ENCODE measurements at regions not wholly inside any gene's neighbourhood (a gene's known extent, or its start where the extent isn't known, plus 50 kb on each side); places are given as distances from the start of the nearest gene placed in this dataset.

- H3K27me3 ChIP-seq (replicated peaks; ENCODE audit: insufficient read depth, low read length): no peaks in the 10 kb centered on the region
- no peaks in the 10 kb centered on the region for H3F3A ChIP-seq (ENCODE audit: insufficient read depth, low read length)
- no peak overlapping the region for H3K27ac ChIP-seq (ENCODE audit: low read length)
- DNase-seq: no peak
- H2AFZ ChIP-seq (ENCODE audit: low read length): no peak overlapping the region
- no peaks in the 10 kb centered on the region for H3K36me3 ChIP-seq (replicated peaks; ENCODE audit: insufficient read depth, low read length)
- H3K9me3 ChIP-seq (replicated peaks; ENCODE audit: insufficient read depth, low read length): no peaks in the 10 kb centered on the region
- H3K4me3 ChIP-seq (ENCODE audit: low read length): no peak overlapping the region
- H4K20me1 ChIP-seq (ENCODE audit: insufficient read depth, low read length): no peaks in the 10 kb centered on the region
- H3K4me1 ChIP-seq (ENCODE audit: low read length): no peaks in the 10 kb centered on the region
- H3K4me2 ChIP-seq (ENCODE audit: low read depth, low read length): no peak overlapping the region
- no peaks in the 10 kb centered on the region for H3K79me2 ChIP-seq (ENCODE audit: low read length)
- no peaks in the 10 kb centered on the region for H3K9me2 ChIP-seq (replicated peaks; ENCODE audit: insufficient read depth, low read length)
- TF ChIP-seq EZH2 (optimal IDR thresholded peaks at IDR 0.05; ENCODE audit: low read depth, low read length) (no peak), EZH2phosphoT487 (IDR thresholded peaks at IDR 0.05; ENCODE audit: low read length) (no peak), CTCF (IDR thresholded peaks at IDR 0.05; ENCODE audit: low read length) (no peak)
- no peak overlapping the region for H3K9ac ChIP-seq (ENCODE audit: low read length)
These were observed 108.5 kb upstream of the TDRD3 start for GRCh38 chr13:60288569-60288968.

- no peak overlapping the region for H3K4me2 ChIP-seq (ENCODE audit: low read depth, low read length)
These were observed 93.9 kb upstream of the TDRD3 start for GRCh38 chr13:60303166-60303565.

GRCh38 chr13:60311527-60311926, 85.5 kb upstream of the TDRD3 start:
- H3K27me3 ChIP-seq (replicated peaks; ENCODE audit: insufficient read depth, low read length): no peaks in the 10 kb centered on the region
- no peaks in the 10 kb centered on the region for H4K20me1 ChIP-seq (ENCODE audit: insufficient read depth, low read length)
- no peaks in the 10 kb centered on the region for H3K36me3 ChIP-seq (replicated peaks; ENCODE audit: insufficient read depth, low read length)
- no peaks in the 10 kb centered on the region for H3K79me2 ChIP-seq (ENCODE audit: low read length)
- no peak overlapping the region for H3K9ac ChIP-seq (ENCODE audit: low read length)
- no peak overlapping the region for H3K4me3 ChIP-seq (ENCODE audit: low read length)
- H2AFZ ChIP-seq (ENCODE audit: low read length): no peak overlapping the region
- H3K9me2 ChIP-seq (replicated peaks; ENCODE audit: insufficient read depth, low read length): no peaks in the 10 kb centered on the region
- DNase-seq: no peak
- no peak overlapping the region for H3K27ac ChIP-seq (ENCODE audit: low read length)
- H3F3A ChIP-seq (ENCODE audit: insufficient read depth, low read length): no peaks in the 10 kb centered on the region
- no peak for TF ChIP-seq CTCF (IDR thresholded peaks at IDR 0.05; ENCODE audit: low read length)
- TF ChIP-seq EZH2 (optimal IDR thresholded peaks at IDR 0.05; ENCODE audit: low read depth, low read length): no peak
- TF ChIP-seq EZH2phosphoT487 (IDR thresholded peaks at IDR 0.05; ENCODE audit: low read length): no peak
- no peak overlapping the region for H3K4me2 ChIP-seq (ENCODE audit: low read depth, low read length)
- no peaks in the 10 kb centered on the region for H3K9me3 ChIP-seq (replicated peaks; ENCODE audit: insufficient read depth, low read length)
- no peaks in the 10 kb centered on the region for H3K4me1 ChIP-seq (ENCODE audit: low read length)

More at GRCh38 chr13:60303166-60303565, 93.9 kb upstream of the TDRD3 start:
- H3K9me2 ChIP-seq (replicated peaks; ENCODE audit: insufficient read depth, low read length): no peaks in the 10 kb centered on the region
- H3K9ac ChIP-seq (ENCODE audit: low read length): no peak overlapping the region
- H3K27ac ChIP-seq (ENCODE audit: low read length): no peak overlapping the region
- TF ChIP-seq CTCF (IDR thresholded peaks at IDR 0.05; ENCODE audit: low read length): no peak
- TF ChIP-seq EZH2 (optimal IDR thresholded peaks at IDR 0.05; ENCODE audit: low read depth, low read length): no peak
- no peak for TF ChIP-seq EZH2phosphoT487 (IDR thresholded peaks at IDR 0.05; ENCODE audit: low read length)
- H3K9me3 ChIP-seq (replicated peaks; ENCODE audit: insufficient read depth, low read length): no peaks in the 10 kb centered on the region
- H2AFZ ChIP-seq (ENCODE audit: low read length): no peak overlapping the region
- H3K36me3 ChIP-seq (replicated peaks; ENCODE audit: insufficient read depth, low read length): no peaks in the 10 kb centered on the region
- H3K4me3 ChIP-seq (ENCODE audit: low read length): no peak overlapping the region
- no peak for DNase-seq
- H4K20me1 ChIP-seq (ENCODE audit: insufficient read depth, low read length): no peaks in the 10 kb centered on the region
- no peaks in the 10 kb centered on the region for H3K27me3 ChIP-seq (replicated peaks; ENCODE audit: insufficient read depth, low read length)
- no peaks in the 10 kb centered on the region for H3K79me2 ChIP-seq (ENCODE audit: low read length)
- H3K4me1 ChIP-seq (ENCODE audit: low read length): no peaks in the 10 kb centered on the region
- H3F3A ChIP-seq (ENCODE audit: insufficient read depth, low read length): no peaks in the 10 kb centered on the region

Measured in MM.1S (cell line).